OCI-LY3 (cell line): ENCODE measurements at regions not wholly inside any gene's neighbourhood (a gene's known extent, or its start where the extent isn't known, plus 50 kb on each side); places are given as distances from the start of the nearest gene placed in this dataset.

Source experiments
- CTCF ChIP-seq: fragments of 200-600, 300-600 bp; sonication (generic); IDR thresholded peaks from 2 replicates; pipeline ENCODE4 v1.5.1; 2014; ENCODE audit warnings: antibody characterized with exemption, low read length, low read depth
- EZH2phosphoT487 ChIP-seq: fragments of 200-600 bp; shearing (Covaris generic); IDR thresholded peaks from 2 replicates; pipeline ENCODE4 v1.6.1; 2018; ENCODE audit warnings: antibody characterized with exemption, mixed run types, low read depth

GRCh38 chr11:121886996-121887395 is 229.0 kb downstream of the BLID start:
- TF ChIP-seq CTCF (no peak), EZH2phosphoT487 (no peak)
